BJ (cell line): ENCODE measurements at regions not wholly inside any gene's neighbourhood (a gene's known extent, or its start where the extent isn't known, plus 50 kb on each side); places are given as distances from the start of the nearest gene placed in this dataset.

Source experiments
- CTCF ChIA-PET: fragments of 350-600 bp; formaldehyde crosslinking; extraction: SDS; loops from one replicate; lab custom pipeline; 2021; ENCODE audit warnings: antibody characterized with exemption, inconsistent platforms; lab: Yijun Ruan, JAX
- POLR2A ChIA-PET: fragments of 300-600 bp; sonication (Branson Sonifier 250); formaldehyde crosslinking; extraction: SDS; loops from one replicate; lab custom pipeline; 2021; ENCODE audit warnings: antibody characterized with exemption; lab: Charles Lee
- DNase-seq: peaks from one replicate; pipeline ENCODE4 v3.0.0-alpha.2; 2011; ENCODE audit warnings: low read depth
- H3K27me3 ChIP-seq: 2 replicates; pipeline ENCODE4 v1.6.0; 2011; ENCODE audit warnings: low read length; ENCODE audit not compliant: control insufficient read depth, insufficient read depth
- H3K36me3 ChIP-seq: 2 replicates; pipeline ENCODE4 v1.5.1; 2011; ENCODE audit warnings: low read length; ENCODE audit not compliant: control insufficient read depth, insufficient read depth
- H3K4me3 ChIP-seq: 2 replicates; pipeline ENCODE4 v1.5.1; 2011; ENCODE audit warnings: low read depth, mild to moderate bottlenecking, control low read depth, low read length
- CTCF ChIP-seq: IDR thresholded peaks from 2 replicates; pipeline ENCODE4 v1.5.1; 2011; ENCODE audit warnings: low read depth, mild to moderate bottlenecking, control low read depth, inconsistent platforms, low read length, moderate library complexity; ENCODE audit not compliant: insufficient read depth

- no peak for DNase-seq
- H3K36me3 ChIP-seq, result no peaks in the 10 kb centered on the region
- H3K27me3 ChIP-seq, result no peaks in the 10 kb centered on the region
- ChIA-PET POLR2A (no interaction called here), CTCF (interaction anchor here (1.4 kb wide), 1 partner anchor 29 kb away, joined by 4 read pairs; no protein-coding TSS in a partner anchor)
- no peak for TF ChIP-seq CTCF
- no peak overlapping the region for H3K4me3 ChIP-seq
Measured at GRCh38 chr2:103132536-103133217, 370.8 kb downstream of the TMEM182 start.

- no peaks in the 10 kb centered on the region for H3K27me3 ChIP-seq
- no peak for DNase-seq
- no peak overlapping the region for H3K4me3 ChIP-seq
- no peak for TF ChIP-seq CTCF
- no peaks in the 10 kb centered on the region for H3K36me3 ChIP-seq
- ChIA-PET POLR2A (no interaction called here), CTCF (no interaction called here)
Measured at GRCh38 chr2:103135679-103136078, 373.8 kb downstream of the TMEM182 start.

GRCh38 chr2:103138123-103138901 lies 376.5 kb downstream of the TMEM182 start:
- Histone ChIP-seq H3K27me3 (no peaks in the 10 kb centered on the region), H3K36me3 (no peaks in the 10 kb centered on the region), H3K4me3 (no peak overlapping the region)
- CTCF ChIA-PET, result no interaction called here
- TF ChIP-seq CTCF, result no peak
- POLR2A ChIA-PET, result no interaction called here
- no peak for DNase-seq

- TF ChIP-seq CTCF, result no peak
- H3K4me3 ChIP-seq, result no peak overlapping the region
- CTCF ChIA-PET, result interaction anchor here (0.5 kb wide), 1 partner anchor 12 kb away, joined by 4 read pairs; no protein-coding TSS in a partner anchor
- POLR2A ChIA-PET, result no interaction called here
- H3K36me3 ChIP-seq, result no peaks in the 10 kb centered on the region
- no peaks in the 10 kb centered on the region for H3K27me3 ChIP-seq
- no peak for DNase-seq
Measured at GRCh38 chr2:103139628-103140268, 377.9 kb downstream of the TMEM182 start.

GRCh38 chr2:103144837-103145236 lies 383.0 kb downstream of the TMEM182 start:
- DNase-seq, result no peak
- H3K27me3 ChIP-seq, result no peaks in the 10 kb centered on the region
- no peaks in the 10 kb centered on the region for H3K36me3 ChIP-seq
- ChIA-PET CTCF (interaction anchor here (0.6 kb wide), 1 partner anchor 128 kb away, joined by 3 read pairs; no protein-coding TSS in a partner anchor), POLR2A (no interaction called here)
- no peak for TF ChIP-seq CTCF
- H3K4me3 ChIP-seq, result no peak overlapping the region
